ENCODE measurements at regions not wholly inside any gene's neighbourhood (a gene's known extent, or its start where the extent isn't known, plus 50 kb on each side); places are given as distances from the start of the nearest gene placed in this dataset.

GRCh38 chr18:56351911-56352500, 286.4 kb downstream of the TXNL1 start:
- TF ChIP-seq CTCF (IDR thresholded peaks at IDR 0.05; ENCODE audit: low read depth, low read length, poor library complexity, severe bottlenecking) (no peak), EZH2phosphoT487 (IDR thresholded peaks at IDR 0.05; ENCODE audit: borderline replicate concordance, low read length) (no peak)
